GM21529 (cell line): ENCODE measurements at regions not wholly inside any gene's neighbourhood (a gene's known extent, or its start where the extent isn't known, plus 50 kb on each side); places are given as distances from the start of the nearest gene placed in this dataset.
"Not testable (repeated sequence)": the region's sequence is repeated elsewhere in the genome, so short reads cannot be mapped to it uniquely, and the experiment has no call there.

ENCODE experiments used
- ATAC-seq: cut with Tn5 transposase; IDR thresholded peaks from one replicate; pipeline ENCODE4 v1.9.1; 2021; ENCODE audit not compliant: unreplicated experiment

GRCh38 chr10:63077800-63078199 is 55.3 kb upstream of the NRBF2 start:
- no peak for ATAC-seq

GRCh38 chr10:63072951-63073350 is 60.2 kb upstream of the NRBF2 start:
- ATAC-seq: no peak

- no peak for ATAC-seq
These were observed 62.0 kb upstream of the NRBF2 start for GRCh38 chr10:63071145-63071544.

GRCh38 chr10:63069318-63069717 is 63.8 kb upstream of the NRBF2 start:
- ATAC-seq: no peak

GRCh38 chr10:63068246-63068645 is 64.9 kb upstream of the NRBF2 start:
- ATAC-seq: no peak

- no peak for ATAC-seq
These were observed 66.5 kb upstream of the NRBF2 start for GRCh38 chr10:63066606-63067005.

- no peak for ATAC-seq
These were observed 68.4 kb upstream of the NRBF2 start for GRCh38 chr10:63064706-63065105.

- ATAC-seq: no peak
These were observed 74.9 kb upstream of the NRBF2 start for GRCh38 chr10:63058236-63058635.

- ATAC-seq: no peak
These were observed 75.6 kb upstream of the NRBF2 start for GRCh38 chr10:63057509-63057908.

GRCh38 chr10:63055705-63056104 is 77.4 kb upstream of the NRBF2 start:
- ATAC-seq: no peak

GRCh38 chr10:63054889-63055611 is 78.1 kb upstream of the NRBF2 start:
- ATAC-seq: no peak

- ATAC-seq: no peak
These were observed 81.0 kb upstream of the NRBF2 start for GRCh38 chr10:63052083-63052482.

- no peak for ATAC-seq
These were observed 90.9 kb upstream of the NRBF2 start for GRCh38 chr10:63042256-63042655.

- ATAC-seq: not testable (repeated sequence)
These were observed 99.4 kb upstream of the NRBF2 start for GRCh38 chr10:63033616-63034185.

GRCh38 chr10:63030536-63030935 is 102.6 kb upstream of the NRBF2 start:
- ATAC-seq: no peak

GRCh38 chr10:63027531-63027930 is 105.6 kb upstream of the NRBF2 start:
- no peak for ATAC-seq

- no peak for ATAC-seq
These were observed 111.9 kb upstream of the NRBF2 start for GRCh38 chr10:63021225-63021624.

GRCh38 chr10:63013755-63014154 is 119.4 kb upstream of the NRBF2 start:
- ATAC-seq: no peak

GRCh38 chr10:63012623-63013022 is 120.5 kb upstream of the NRBF2 start:
- ATAC-seq: no peak

GRCh38 chr10:63010203-63010602 is 122.9 kb upstream of the NRBF2 start:
- ATAC-seq: no peak

GRCh38 chr10:63008491-63008890 is 124.6 kb upstream of the NRBF2 start:
- no peak for ATAC-seq

- no peak for ATAC-seq
These were observed 126.0 kb upstream of the NRBF2 start for GRCh38 chr10:63007112-63007511.

GRCh38 chr10:63005246-63005645 is 127.9 kb upstream of the NRBF2 start:
- ATAC-seq: no peak
